Thyroid gland (tissue), 4 donors: ENCODE measurements at regions not wholly inside any gene's neighbourhood (a gene's known extent, or its start where the extent isn't known, plus 50 kb on each side); places are given as distances from the start of the nearest gene placed in this dataset.

Experiments used
- POLR2A ChIP-seq, 2 donors: fragments of 450-650 bp; IDR thresholded peaks; one replicate each; pipeline ENCODE4 v1.6.1; 2017; ENCODE audit warnings: antibody characterized with exemption in 2 of 2, mild to moderate bottlenecking in 2 of 2, moderate library complexity in 1 of 2
- TF ChIP-seq, protein P1 (sequence below), 6 experiments: fragments of 200-600 bp in 3 of 6; fragments of 450-650 bp in 3 of 6; sonication (generic) in 3 of 6; IDR thresholded peaks; one replicate each; pipeline ENCODE4 v1.5.1; 2016 to 2019; ENCODE audit warnings: antibody characterized with exemption in 6 of 6, mild to moderate bottlenecking in 2 of 6, inconsistent platforms in 1 of 6, moderate library complexity in 1 of 6

DNA sequence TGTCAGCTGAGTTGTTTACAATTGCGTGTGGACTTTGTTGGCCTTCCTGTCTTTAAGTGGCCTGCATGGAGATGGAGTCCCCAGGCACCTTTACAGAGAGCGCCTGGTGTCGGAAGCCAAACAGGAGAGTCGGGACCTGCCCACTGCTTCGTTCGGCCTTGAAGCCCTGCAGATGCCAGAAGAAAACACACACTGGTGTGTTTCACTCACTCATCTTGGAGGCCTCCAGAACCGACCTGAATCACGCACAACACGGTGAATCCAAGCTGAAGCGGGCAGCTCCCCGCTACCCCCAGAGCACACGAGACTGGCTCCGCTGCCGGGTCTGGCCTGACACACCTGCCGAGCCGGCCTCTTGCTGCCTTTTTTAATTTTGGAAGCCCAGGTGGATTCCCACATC lies 419.4 kb upstream of the IRX4 start:
- TF ChIP-seq, protein P1, sequence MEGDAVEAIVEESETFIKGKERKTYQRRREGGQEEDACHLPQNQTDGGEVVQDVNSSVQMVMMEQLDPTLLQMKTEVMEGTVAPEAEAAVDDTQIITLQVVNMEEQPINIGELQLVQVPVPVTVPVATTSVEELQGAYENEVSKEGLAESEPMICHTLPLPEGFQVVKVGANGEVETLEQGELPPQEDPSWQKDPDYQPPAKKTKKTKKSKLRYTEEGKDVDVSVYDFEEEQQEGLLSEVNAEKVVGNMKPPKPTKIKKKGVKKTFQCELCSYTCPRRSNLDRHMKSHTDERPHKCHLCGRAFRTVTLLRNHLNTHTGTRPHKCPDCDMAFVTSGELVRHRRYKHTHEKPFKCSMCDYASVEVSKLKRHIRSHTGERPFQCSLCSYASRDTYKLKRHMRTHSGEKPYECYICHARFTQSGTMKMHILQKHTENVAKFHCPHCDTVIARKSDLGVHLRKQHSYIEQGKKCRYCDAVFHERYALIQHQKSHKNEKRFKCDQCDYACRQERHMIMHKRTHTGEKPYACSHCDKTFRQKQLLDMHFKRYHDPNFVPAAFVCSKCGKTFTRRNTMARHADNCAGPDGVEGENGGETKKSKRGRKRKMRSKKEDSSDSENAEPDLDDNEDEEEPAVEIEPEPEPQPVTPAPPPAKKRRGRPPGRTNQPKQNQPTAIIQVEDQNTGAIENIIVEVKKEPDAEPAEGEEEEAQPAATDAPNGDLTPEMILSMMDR (IDR thresholded peaks at IDR 0.05): no peak
- no peak for TF ChIP-seq POLR2A (IDR thresholded peaks at IDR 0.05)
